NB4 (cell line): ENCODE measurements at regions not wholly inside any gene's neighbourhood (a gene's known extent, or its start where the extent isn't known, plus 50 kb on each side); places are given as distances from the start of the nearest gene placed in this dataset.

Experiments
- DNase-seq: peaks from one replicate; pipeline ENCODE4 v3.0.0; 2010; ENCODE audit warnings: low read depth
- H3K4me3 ChIP-seq: one replicate; pipeline ENCODE4 v1.5.1; 2011; ENCODE audit warnings: mild to moderate bottlenecking, low read depth, low read length, moderate library complexity
- CTCF ChIP-seq: IDR thresholded peaks from one replicate; pipeline ENCODE4 v1.5.1; 2012; ENCODE audit warnings: low read depth, low read length
- MYC ChIP-seq: IDR thresholded peaks from 2 replicates; pipeline ENCODE4 v1.6.1; 2011; ENCODE audit warnings: low read depth, low read length
- POLR2A ChIP-seq: IDR thresholded peaks from 2 replicates; pipeline ENCODE4 v1.6.1; 2011; ENCODE audit warnings: mild to moderate bottlenecking; ENCODE audit not compliant: insufficient read length; ENCODE audit errors: extremely low read depth
- TF ChIP-seq, protein P1 (sequence below): IDR thresholded peaks from 2 replicates; pipeline ENCODE4 v1.6.1; 2011; ENCODE audit warnings: low read depth, low read length

GRCh38 chr18:34606851-34607250 lies 103.2 kb upstream of the DTNA start:
- no peak for TF ChIP-seq POLR2A
- no peak for TF ChIP-seq CTCF
- TF ChIP-seq MYC: no peak
- TF ChIP-seq, protein P1, sequence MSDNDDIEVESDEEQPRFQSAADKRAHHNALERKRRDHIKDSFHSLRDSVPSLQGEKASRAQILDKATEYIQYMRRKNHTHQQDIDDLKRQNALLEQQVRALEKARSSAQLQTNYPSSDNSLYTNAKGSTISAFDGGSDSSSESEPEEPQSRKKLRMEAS: no peak

DNA sequence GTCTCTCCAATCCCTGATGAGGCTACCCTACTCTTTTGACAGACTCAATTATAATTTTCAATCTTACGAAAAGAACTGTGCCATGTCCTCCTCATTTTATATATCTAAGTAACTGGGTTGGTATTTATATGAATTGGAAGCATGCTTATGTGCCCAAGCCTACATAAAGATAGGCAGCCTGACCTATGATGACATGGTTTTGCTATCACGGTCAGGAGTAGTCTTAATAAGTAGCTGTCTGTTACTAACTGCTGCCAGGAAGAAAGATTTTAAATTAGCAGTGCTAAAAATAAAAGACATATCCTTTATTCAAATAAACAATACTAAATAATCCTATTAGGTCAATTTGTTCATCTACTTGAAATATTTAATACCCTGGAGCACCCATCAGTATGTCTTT lies 102.0 kb upstream of the DTNA start:
- H3K4me3 ChIP-seq: no peak overlapping the region
- TF ChIP-seq CTCF (no peak), POLR2A (no peak), MYC (no peak)
- TF ChIP-seq, protein P1: no peak
- DNase-seq: no peak

More at GRCh38 chr18:34606851-34607250, 103.2 kb upstream of the DTNA start:
- DNase-seq: no peak
- no peak overlapping the region for H3K4me3 ChIP-seq

- DNase-seq: no peak
- TF ChIP-seq, protein P1: no peak
- TF ChIP-seq POLR2A: no peak
- no peak for TF ChIP-seq MYC
- TF ChIP-seq CTCF: no peak
- no peak overlapping the region for H3K4me3 ChIP-seq
Measured at GRCh38 chr18:34609986-34610648, 100.0 kb upstream of the DTNA start.

- TF ChIP-seq MYC: no peak
- no peak for TF ChIP-seq CTCF
- TF ChIP-seq, protein P1: no peak
- TF ChIP-seq POLR2A: no peak
- DNase-seq: no peak
- no peak overlapping the region for H3K4me3 ChIP-seq
Measured at GRCh38 chr18:34611904-34612303, 98.2 kb upstream of the DTNA start.

DNA sequence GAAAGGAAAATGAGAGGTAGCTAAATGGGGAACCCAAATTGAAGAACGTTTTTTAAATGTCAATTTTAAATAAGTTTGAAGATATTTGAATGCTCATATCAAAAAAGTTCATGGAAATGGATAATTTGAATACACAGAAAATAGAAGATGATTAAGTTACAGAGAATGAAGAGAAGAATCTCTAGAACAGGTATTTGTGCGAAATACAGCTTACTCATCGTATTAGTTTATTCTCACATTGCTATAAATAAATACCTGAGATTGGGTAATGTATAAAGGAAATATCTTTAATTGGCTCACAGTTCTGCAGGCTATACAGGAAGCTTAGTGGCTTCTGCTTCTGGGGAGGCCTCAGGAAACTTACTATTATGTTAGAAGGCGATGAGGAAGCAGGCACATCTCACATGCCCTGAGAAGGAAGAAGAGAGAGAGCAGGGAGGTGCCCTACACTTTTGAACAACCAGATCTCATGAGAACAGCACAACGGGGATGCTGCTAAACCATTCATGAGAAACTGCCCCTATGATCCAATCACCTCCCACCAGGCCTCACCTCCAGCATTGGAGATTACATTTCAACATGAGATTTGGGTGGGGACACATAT lies 89.7 kb upstream of the DTNA start:
- H3K4me3 ChIP-seq: no peak overlapping the region
- TF ChIP-seq CTCF: no peak
- DNase-seq: no peak

- no peak for DNase-seq
- TF ChIP-seq MYC (no peak), CTCF (no peak), POLR2A (no peak)
- TF ChIP-seq, protein P1: no peak
Measured at GRCh38 chr18:34623557-34623956, 86.5 kb upstream of the DTNA start.

More at GRCh38 chr18:34623557-34623956, 86.5 kb upstream of the DTNA start:
- H3K4me3 ChIP-seq: no peak overlapping the region
